PC-9 (cell line): ENCODE measurements at regions not wholly inside any gene's neighbourhood (a gene's known extent, or its start where the extent isn't known, plus 50 kb on each side); places are given as distances from the start of the nearest gene placed in this dataset.

Experiments
- CTCF ChIP-seq: fragments of 200-600 bp; sonication (generic); conservative IDR thresholded peaks from 2 replicates; pipeline ENCODE4 v1.6.1; 2017; ENCODE audit warnings: mixed run types, antibody characterized with exemption, mild to moderate bottlenecking, moderate library complexity
- EZH2 ChIP-seq: fragments of 200-600 bp; sonication (generic); IDR thresholded peaks from 2 replicates; pipeline ENCODE4 v1.8.0; 2017; ENCODE audit warnings: antibody characterized with exemption, low read depth

DNA sequence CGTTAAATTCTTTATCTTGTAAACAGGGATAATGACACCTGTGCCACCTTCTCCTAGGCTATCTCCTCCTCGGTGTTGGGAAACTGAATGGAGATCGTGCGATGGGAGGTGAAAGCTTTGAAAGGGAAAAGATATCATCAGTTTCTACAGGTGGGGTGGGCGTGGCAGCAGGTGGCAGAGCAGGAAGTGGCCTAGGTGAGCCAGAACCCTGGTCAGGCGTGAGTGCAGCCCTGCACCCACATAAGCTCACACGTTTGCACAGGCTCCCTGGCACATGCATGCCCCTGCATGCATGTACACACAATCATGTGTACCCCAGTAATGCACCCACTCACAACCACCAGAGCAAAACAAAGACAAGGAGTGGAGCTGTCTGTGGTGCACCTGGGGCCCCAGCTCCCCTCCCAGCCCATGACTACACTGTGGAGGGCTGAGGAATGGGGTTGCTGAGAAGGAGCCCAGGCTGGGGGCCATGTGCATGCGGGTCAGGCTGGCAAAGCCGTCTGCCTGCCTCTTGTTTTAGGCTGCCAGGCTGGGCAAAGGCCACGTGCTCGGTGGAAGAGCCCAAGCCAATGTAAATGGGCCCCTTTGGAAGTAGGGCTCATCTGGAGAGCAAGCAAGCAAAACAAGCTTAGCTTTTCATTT, 61.5 kb downstream of the TFAP2C start:
- TF ChIP-seq CTCF (no peak), EZH2 (no peak)
